Hepatocyte (in vitro differentiated cells): ENCODE measurements at regions not wholly inside any gene's neighbourhood (a gene's known extent, or its start where the extent isn't known, plus 50 kb on each side); places are given as distances from the start of the nearest gene placed in this dataset.

Experiments
- DNase-seq: peaks from one replicate; pipeline ENCODE4 v3.0.0-alpha.2; 2016; ENCODE audit warnings: low spot score
- H2AFZ ChIP-seq: fragments of 200-600 bp; sonication (generic); 2 replicates; pipeline ENCODE4 v1.6.0; 2016; ENCODE audit warnings: antibody characterized with exemption, mild to moderate bottlenecking
- H3K27ac ChIP-seq: fragments of 200-600 bp; sonication (generic); 2 replicates; pipeline ENCODE4 v1.5.1; 2016; ENCODE audit warnings: mild to moderate bottlenecking
- H3K27me3 ChIP-seq: fragments of 200-600 bp; sonication (generic); 2 replicates; pipeline ENCODE4 v1.6.1; 2016
- H3K36me3 ChIP-seq: fragments of 200-600 bp; sonication (generic); replicated peaks from 2 replicates; pipeline ENCODE4 v1.5.1; 2016; ENCODE audit warnings: low read depth; ENCODE audit not compliant: insufficient read depth
- H3K4me1 ChIP-seq: fragments of 200-600 bp; sonication (generic); 2 replicates; pipeline ENCODE4 v1.5.1; 2016; ENCODE audit warnings: mild to moderate bottlenecking, moderate library complexity; ENCODE audit not compliant: insufficient read depth
- H3K4me2 ChIP-seq: fragments of 200-600 bp; sonication (generic); 2 replicates; pipeline ENCODE4 v1.6.0; 2016
- H3K4me3 ChIP-seq: fragments of 200-600 bp; sonication (generic); 2 replicates; pipeline ENCODE4 v1.5.1; 2016; ENCODE audit warnings: mild to moderate bottlenecking
- H3K79me2 ChIP-seq: fragments of 200-600 bp; sonication (generic); 2 replicates; pipeline ENCODE4 v1.6.0; 2017; ENCODE audit warnings: mild to moderate bottlenecking
- H3K9me2 ChIP-seq: fragments of 200-600 bp; sonication (generic); replicated peaks from 2 replicates; pipeline ENCODE4 v1.6.0; 2017; ENCODE audit warnings: mild to moderate bottlenecking; ENCODE audit not compliant: insufficient read depth
- H3K9me3 ChIP-seq: fragments of 200-600 bp; sonication (generic); 2 replicates; pipeline ENCODE4 v1.5.1; 2016; ENCODE audit warnings: low read depth, mild to moderate bottlenecking
- H4K20me1 ChIP-seq: fragments of 200-600 bp; sonication (generic); 2 replicates; pipeline ENCODE4 v1.6.0; 2016; ENCODE audit warnings: mild to moderate bottlenecking; ENCODE audit not compliant: insufficient read depth, poor library complexity, severe bottlenecking
- EZH2 ChIP-seq: fragments of 200-600 bp; sonication (generic); IDR thresholded peaks from 2 replicates; pipeline ENCODE4 v1.6.1; 2016; ENCODE audit warnings: antibody characterized with exemption, mild to moderate bottlenecking, borderline replicate concordance
- EZH2phosphoT487 ChIP-seq: fragments of 200-600 bp; sonication (generic); IDR thresholded peaks from one replicate; pipeline ENCODE4 v1.6.1; 2018; ENCODE audit warnings: antibody characterized with exemption, mild to moderate bottlenecking, low read depth, moderate library complexity; ENCODE audit not compliant: unreplicated experiment, severe bottlenecking
- WGBS: methylation state at CpG from one replicate; pipeline ENCODE4 v1.1.6; 2016; ENCODE audit warnings: low lambda C conversion rate; ENCODE audit errors: missing lambda C conversion rate; 5-methylcytosine and 5-hydroxymethylcytosine counted together
- TF ChIP-seq, protein P1 (sequence below): fragments of 200-600 bp; sonication (generic); IDR thresholded peaks from 2 replicates; pipeline ENCODE4 v1.5.1; 2016; ENCODE audit warnings: antibody characterized with exemption, mild to moderate bottlenecking; ENCODE audit not compliant: poor library complexity

DNA sequence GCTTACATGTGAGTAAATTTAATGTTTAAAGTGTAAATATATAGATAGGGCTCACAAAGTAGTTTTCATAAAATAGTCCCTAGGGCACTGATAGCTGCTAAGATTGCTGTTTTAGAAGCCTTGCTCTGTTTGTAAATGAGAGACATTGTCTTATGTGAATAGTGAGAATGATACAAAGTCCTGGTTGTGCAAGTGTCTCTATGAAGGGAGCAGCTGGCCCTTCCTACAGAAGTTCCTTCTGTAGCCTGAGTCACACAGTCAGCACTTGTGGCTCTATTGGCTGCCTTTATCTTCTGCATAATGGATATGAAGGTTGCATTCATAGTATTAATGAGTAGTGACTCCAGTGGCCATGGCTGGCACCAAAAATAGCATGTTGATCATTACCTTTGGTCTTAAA lies 279.7 kb downstream of the OSR1 start:
- Histone ChIP-seq H3K27me3 (no peaks in the 10 kb centered on the region), H3K9me3 (no peaks in the 10 kb centered on the region), H3K9me2 (no peaks in the 10 kb centered on the region), H3K4me2 (no peak overlapping the region), H3K4me1 (no peaks in the 10 kb centered on the region), H4K20me1 (no peaks in the 10 kb centered on the region), H3K36me3 (no peaks in the 10 kb centered on the region), H2AFZ (no peak overlapping the region), H3K4me3 (no peak overlapping the region), H3K27ac (no peak overlapping the region), H3K79me2 (no peaks in the 10 kb centered on the region)
- no peak for TF ChIP-seq EZH2
- DNase-seq = peak; percentile 20

DNA sequence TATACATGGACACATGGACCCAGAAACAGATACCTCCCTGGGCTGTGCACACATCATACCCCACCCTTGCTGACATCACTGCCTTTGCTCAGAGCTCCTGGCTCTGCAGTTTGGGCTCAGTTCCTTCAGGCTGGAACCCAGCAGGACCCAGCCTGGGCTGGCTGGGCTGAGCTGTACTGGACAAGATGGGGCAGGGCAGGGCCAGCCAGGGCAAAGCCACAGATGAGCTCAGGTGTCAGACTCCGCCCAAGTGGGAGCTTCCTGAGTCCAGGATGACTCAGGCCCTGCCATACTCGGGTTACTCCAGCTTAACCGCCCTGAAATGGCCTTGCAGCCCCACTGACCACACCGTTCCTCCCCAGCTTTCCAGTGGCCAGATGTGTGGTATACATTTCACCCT lies 284.9 kb downstream of the OSR1 start:
- TF ChIP-seq EZH2 (no peak), EZH2phosphoT487 (no peak)
- TF ChIP-seq, protein P1, sequence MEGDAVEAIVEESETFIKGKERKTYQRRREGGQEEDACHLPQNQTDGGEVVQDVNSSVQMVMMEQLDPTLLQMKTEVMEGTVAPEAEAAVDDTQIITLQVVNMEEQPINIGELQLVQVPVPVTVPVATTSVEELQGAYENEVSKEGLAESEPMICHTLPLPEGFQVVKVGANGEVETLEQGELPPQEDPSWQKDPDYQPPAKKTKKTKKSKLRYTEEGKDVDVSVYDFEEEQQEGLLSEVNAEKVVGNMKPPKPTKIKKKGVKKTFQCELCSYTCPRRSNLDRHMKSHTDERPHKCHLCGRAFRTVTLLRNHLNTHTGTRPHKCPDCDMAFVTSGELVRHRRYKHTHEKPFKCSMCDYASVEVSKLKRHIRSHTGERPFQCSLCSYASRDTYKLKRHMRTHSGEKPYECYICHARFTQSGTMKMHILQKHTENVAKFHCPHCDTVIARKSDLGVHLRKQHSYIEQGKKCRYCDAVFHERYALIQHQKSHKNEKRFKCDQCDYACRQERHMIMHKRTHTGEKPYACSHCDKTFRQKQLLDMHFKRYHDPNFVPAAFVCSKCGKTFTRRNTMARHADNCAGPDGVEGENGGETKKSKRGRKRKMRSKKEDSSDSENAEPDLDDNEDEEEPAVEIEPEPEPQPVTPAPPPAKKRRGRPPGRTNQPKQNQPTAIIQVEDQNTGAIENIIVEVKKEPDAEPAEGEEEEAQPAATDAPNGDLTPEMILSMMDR = no peak
- Histone ChIP-seq H3K79me2 (no peaks in the 10 kb centered on the region), H3K4me1 (no peaks in the 10 kb centered on the region), H3K4me2 (no peak overlapping the region), H3K9me2 (no peaks in the 10 kb centered on the region), H4K20me1 (no peaks in the 10 kb centered on the region), H3K27me3 (no peaks in the 10 kb centered on the region), H3K36me3 (no peaks in the 10 kb centered on the region), H3K4me3 (no peak overlapping the region), H3K27ac (no peak overlapping the region), H2AFZ (no peak overlapping the region), H3K9me3 (no peaks in the 10 kb centered on the region)
- peak; percentile 28 for DNase-seq
- WGBS = 77% methylated on average over 4 of the region's 4 CpGs

DNA sequence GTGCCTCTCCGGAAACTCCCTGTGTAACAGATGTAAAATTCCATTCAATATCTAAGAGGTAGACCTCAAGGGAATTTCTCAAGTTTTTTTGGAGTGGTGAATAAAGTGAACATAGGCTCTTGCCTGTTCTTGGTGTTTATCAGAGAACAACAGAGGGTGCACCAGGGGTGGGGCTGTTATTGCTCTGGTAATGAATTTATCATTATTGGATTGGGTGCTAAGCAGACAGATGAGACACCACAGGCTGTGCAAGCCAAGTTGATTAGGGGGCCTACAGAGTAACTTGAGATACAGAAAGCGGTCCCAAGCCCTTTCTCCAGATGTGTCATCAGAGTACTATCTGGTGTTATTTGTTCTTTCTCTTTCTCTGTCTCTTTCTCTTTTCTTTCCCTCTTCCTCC lies 286.3 kb downstream of the OSR1 start:
- WGBS = 95% methylated on average over 2 of the region's 2 CpGs

DNA sequence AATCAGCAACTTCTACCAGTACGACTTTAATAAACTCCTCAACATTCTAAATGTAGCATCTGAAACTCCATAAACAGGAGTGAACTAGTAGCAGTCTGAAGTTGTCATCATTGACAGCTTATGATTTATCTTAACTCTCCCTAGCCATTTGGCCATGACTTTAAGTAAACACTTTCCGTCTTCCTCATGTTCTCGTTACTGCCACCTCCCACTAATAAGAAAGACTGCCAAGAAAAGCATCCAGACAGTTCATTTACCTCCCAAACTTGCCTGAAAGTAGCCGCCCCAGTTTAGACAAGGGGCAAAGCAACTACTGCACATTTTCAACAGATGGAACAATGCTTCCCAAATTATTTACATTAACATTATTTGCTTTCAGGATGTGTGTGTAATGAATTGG lies 287.5 kb downstream of the OSR1 start:
- WGBS = 80% methylated on average over 4 of the region's 4 CpGs
- H3K4me3 ChIP-seq = no peak overlapping the region
- TF ChIP-seq, protein P1 = no peak
- TF ChIP-seq EZH2phosphoT487 = no peak
- no peak for TF ChIP-seq EZH2

More for the DNA sequence above, 286.3 kb downstream of the OSR1 start:
- no peak overlapping the region for H3K4me2 ChIP-seq
- H3K27ac ChIP-seq = no peak overlapping the region
- no peaks in the 10 kb centered on the region for H3K9me2 ChIP-seq
- H3K9me3 ChIP-seq = no peaks in the 10 kb centered on the region
- DNase-seq = no peak
- H3K27me3 ChIP-seq = no peaks in the 10 kb centered on the region
- no peak overlapping the region for H3K4me3 ChIP-seq
- TF ChIP-seq EZH2 = no peak
- no peak for TF ChIP-seq EZH2phosphoT487
- TF ChIP-seq, protein P1 = no peak
- H2AFZ ChIP-seq = no peak overlapping the region
- no peaks in the 10 kb centered on the region for H4K20me1 ChIP-seq
- H3K36me3 ChIP-seq = no peaks in the 10 kb centered on the region
- no peaks in the 10 kb centered on the region for H3K79me2 ChIP-seq
- no peaks in the 10 kb centered on the region for H3K4me1 ChIP-seq

More for the DNA sequence above, 287.5 kb downstream of the OSR1 start:
- H3K36me3 ChIP-seq = no peaks in the 10 kb centered on the region
- H3K4me1 ChIP-seq = no peaks in the 10 kb centered on the region
- H3K4me2 ChIP-seq = no peak overlapping the region
- no peaks in the 10 kb centered on the region for H3K9me3 ChIP-seq
- H3K27me3 ChIP-seq = no peaks in the 10 kb centered on the region
- H3K79me2 ChIP-seq = no peaks in the 10 kb centered on the region
- no peaks in the 10 kb centered on the region for H3K9me2 ChIP-seq
- no peak overlapping the region for H3K27ac ChIP-seq
- H2AFZ ChIP-seq = no peak overlapping the region
- no peak for DNase-seq
- H4K20me1 ChIP-seq = no peaks in the 10 kb centered on the region
